HFFc6 (cell line): ENCODE measurements at regions not wholly inside any gene's neighbourhood (a gene's known extent, or its start where the extent isn't known, plus 50 kb on each side); places are given as distances from the start of the nearest gene placed in this dataset.

Source experiments
- DNase-seq: peaks from one replicate; pipeline ENCODE4 v3.0.0-alpha.2; 2018
- H3K27ac Mint-ChIP-seq: 2 replicates; pipeline ENCODE4 v1.8.0; 2020; ENCODE audit warnings: mild to moderate bottlenecking, mixed read lengths
- H3K27me3 Mint-ChIP-seq: 2 replicates; pipeline ENCODE4 v1.8.0; 2021; ENCODE audit warnings: mild to moderate bottlenecking, moderate library complexity, mixed read lengths; ENCODE audit not compliant: insufficient read depth
- H3K36me3 Mint-ChIP-seq: 2 replicates; pipeline ENCODE4 v1.8.0; 2021; ENCODE audit warnings: low read depth, mixed read lengths
- H3K4me1 Mint-ChIP-seq: 2 replicates; pipeline ENCODE4 v1.8.0; 2020; ENCODE audit warnings: low read depth, mixed read lengths
- H3K4me3 Mint-ChIP-seq: 2 replicates; pipeline ENCODE4 v1.8.0; 2020; ENCODE audit warnings: mild to moderate bottlenecking, moderate library complexity, mixed read lengths
- H3K9me3 Mint-ChIP-seq: 2 replicates; pipeline ENCODE4 v1.8.0; 2020; ENCODE audit warnings: mild to moderate bottlenecking, mixed read lengths
- CTCF ChIP-seq: fragments of 200-600 bp; sonication (generic); IDR thresholded peaks from 2 replicates; pipeline ENCODE4 v1.5.0; 2021; ENCODE audit warnings: antibody characterized with exemption, mild to moderate bottlenecking

DNA sequence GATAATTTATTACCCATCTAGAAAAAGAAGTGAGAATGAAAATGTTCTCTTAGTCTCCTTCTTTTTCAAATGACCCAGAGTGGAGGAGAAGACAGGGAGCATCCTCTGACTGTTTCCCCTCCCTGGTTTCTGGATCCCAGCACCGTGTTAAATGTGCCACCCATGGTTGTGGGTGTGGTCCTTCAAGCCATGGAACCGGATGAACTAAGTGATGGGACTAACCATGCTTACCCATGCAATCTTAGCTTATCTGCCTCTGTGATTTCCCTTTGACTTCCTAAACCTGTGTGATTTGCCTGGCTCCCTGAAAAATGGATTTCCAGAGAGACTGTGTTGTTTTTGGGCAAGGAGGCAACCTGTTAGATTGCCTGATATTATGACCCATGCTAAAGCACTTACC lies 437.1 kb downstream of the MAGEB5 start:
- no peak for DNase-seq
- no peak for TF ChIP-seq CTCF
- H3K36me3 Mint-ChIP-seq: no peaks in the 10 kb centered on the region
- H3K9me3 Mint-ChIP-seq: peaks cover 6% of the 10 kb centered on the region
- no peak overlapping the region for H3K27ac Mint-ChIP-seq
- no peak overlapping the region for H3K4me3 Mint-ChIP-seq
- H3K27me3 Mint-ChIP-seq: no peaks in the 10 kb centered on the region
- H3K4me1 Mint-ChIP-seq: no peaks in the 10 kb centered on the region

DNA sequence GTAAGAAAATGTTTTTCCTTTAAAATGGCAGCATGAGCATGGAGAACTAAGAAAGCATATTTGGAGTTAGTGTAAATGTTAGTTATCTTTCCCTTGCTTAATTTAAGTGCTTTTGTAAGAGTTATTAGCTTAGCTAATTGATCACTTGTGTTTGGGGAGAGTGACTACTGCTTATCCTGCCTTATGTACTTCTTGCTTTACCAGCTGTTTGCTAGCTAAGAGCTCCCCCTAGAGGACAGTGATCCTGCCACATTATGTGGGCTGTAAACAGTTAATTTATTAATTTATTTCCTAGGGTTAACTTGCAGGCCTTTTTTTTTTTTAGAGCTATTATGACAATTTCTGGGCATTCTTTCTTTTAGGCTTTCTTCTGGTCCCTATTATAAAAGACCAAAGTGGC lies 435.8 kb downstream of the MAGEB5 start:
- Mint-ChIP-seq H3K36me3 (no peaks in the 10 kb centered on the region), H3K4me3 (no peak overlapping the region), H3K9me3 (peaks cover 6% of the 10 kb centered on the region), H3K4me1 (no peaks in the 10 kb centered on the region), H3K27ac (no peak overlapping the region), H3K27me3 (no peaks in the 10 kb centered on the region; the same call in 1 of the 2 replicates)
- no peak for DNase-seq
- TF ChIP-seq CTCF: no peak

- peaks cover 6% of the 10 kb centered on the region; the same call in 1 of the 2 replicates for H3K9me3 Mint-ChIP-seq
- no peak overlapping the region for H3K27ac Mint-ChIP-seq
- H3K4me1 Mint-ChIP-seq: no peaks in the 10 kb centered on the region
- no peaks in the 10 kb centered on the region; the same call in 1 of the 2 replicates for H3K27me3 Mint-ChIP-seq
- H3K4me3 Mint-ChIP-seq: no peak overlapping the region
- no peaks in the 10 kb centered on the region for H3K36me3 Mint-ChIP-seq
- no peak for DNase-seq
- TF ChIP-seq CTCF: peak; percentile 72
These were observed 433.6 kb downstream of the MAGEB5 start for GRCh38 chrX:26649534-26649933.

GRCh38 chrX:26631385-26631784 lies 415.4 kb downstream of the MAGEB5 start:
- H3K27ac Mint-ChIP-seq: no peak overlapping the region
- H3K4me3 Mint-ChIP-seq: no peak overlapping the region
- no peaks in the 10 kb centered on the region for H3K27me3 Mint-ChIP-seq
- no peak for DNase-seq
- no peaks in the 10 kb centered on the region for H3K4me1 Mint-ChIP-seq
- H3K9me3 Mint-ChIP-seq: peaks cover 5% of the 10 kb centered on the region
- no peak for TF ChIP-seq CTCF
- H3K36me3 Mint-ChIP-seq: no peaks in the 10 kb centered on the region

DNA sequence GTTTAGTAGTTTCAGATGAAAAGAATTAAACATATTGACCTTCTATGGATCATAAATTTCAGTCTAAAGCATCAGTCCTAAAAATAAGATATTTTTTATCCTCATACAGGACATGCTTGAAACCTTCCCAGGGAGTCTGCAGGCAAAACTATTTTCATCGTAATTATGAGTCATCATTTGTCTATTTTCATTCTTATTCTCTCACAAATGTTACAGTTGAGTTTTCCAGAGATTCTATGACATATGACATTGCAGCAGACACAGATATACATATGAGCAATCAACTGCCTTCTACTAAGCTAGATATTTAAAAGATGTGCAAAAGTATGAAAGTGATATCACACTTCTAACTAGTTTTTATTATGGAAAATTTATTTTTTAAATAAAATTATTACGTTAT lies 398.0 kb downstream of the MAGEB5 start:
- H3K4me3 Mint-ChIP-seq: no peak overlapping the region
- DNase-seq: no peak
- no peak overlapping the region for H3K27ac Mint-ChIP-seq
- H3K36me3 Mint-ChIP-seq: no peaks in the 10 kb centered on the region; the same call in 1 of the 2 replicates
- H3K27me3 Mint-ChIP-seq: no peaks in the 10 kb centered on the region
- peaks cover 4% of the 10 kb centered on the region for H3K9me3 Mint-ChIP-seq
- TF ChIP-seq CTCF: no peak
- no peaks in the 10 kb centered on the region for H3K4me1 Mint-ChIP-seq

DNA sequence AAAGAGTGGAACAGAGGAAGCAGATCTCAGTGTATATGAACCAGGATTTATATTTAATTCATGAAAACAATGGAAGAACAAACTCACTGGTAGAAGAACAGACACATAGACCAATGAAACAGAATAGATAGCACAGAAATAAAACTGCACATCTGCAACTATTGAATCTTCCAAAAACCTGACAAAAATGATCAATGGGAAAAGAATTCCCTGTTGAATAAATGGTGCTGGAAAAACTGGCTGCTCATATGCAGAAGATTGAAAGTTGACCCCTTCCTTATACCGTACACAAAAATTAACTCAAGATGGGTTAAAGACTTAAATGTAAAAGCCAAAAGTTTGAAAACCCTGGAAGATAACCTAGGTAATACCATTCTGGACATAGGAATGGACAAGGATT lies 391.0 kb downstream of the MAGEB5 start:
- Mint-ChIP-seq H3K9me3 (peaks cover 9% of the 10 kb centered on the region; the same call in 1 of the 2 replicates), H3K27me3 (no peaks in the 10 kb centered on the region), H3K4me3 (no peak overlapping the region), H3K36me3 (no peaks in the 10 kb centered on the region), H3K4me1 (no peaks in the 10 kb centered on the region), H3K27ac (no peak overlapping the region)
- no peak for DNase-seq
- TF ChIP-seq CTCF: no peak
